ENCODE measurements at regions not wholly inside any gene's neighbourhood (a gene's known extent, or its start where the extent isn't known, plus 50 kb on each side); places are given as distances from the start of the nearest gene placed in this dataset.

DNA sequence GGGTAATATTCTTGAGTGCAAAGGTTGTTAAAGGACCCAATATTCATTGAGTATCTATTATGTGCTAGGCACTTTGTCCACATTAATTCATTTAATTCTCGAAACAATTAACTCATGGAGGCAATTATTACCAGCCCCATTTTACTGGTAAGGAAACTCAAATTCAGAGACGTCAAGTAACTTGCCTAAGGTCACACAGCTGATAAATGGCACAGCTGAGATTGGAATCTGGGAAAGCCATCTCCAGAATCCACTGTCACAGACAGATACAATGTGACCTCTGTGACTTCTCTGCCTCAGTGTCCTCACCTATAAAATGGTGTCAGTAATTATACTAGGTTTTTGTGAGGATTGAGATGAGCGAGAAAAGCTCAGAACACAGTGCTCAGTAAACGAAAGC, 320.8 kb upstream of the ZFHX3 start:
- no peak for TF ChIP-seq POLR2AphosphoS5 (IDR thresholded peaks at IDR 0.05; ENCODE audit: low read depth, low read length)
- TF ChIP-seq, protein P1, sequence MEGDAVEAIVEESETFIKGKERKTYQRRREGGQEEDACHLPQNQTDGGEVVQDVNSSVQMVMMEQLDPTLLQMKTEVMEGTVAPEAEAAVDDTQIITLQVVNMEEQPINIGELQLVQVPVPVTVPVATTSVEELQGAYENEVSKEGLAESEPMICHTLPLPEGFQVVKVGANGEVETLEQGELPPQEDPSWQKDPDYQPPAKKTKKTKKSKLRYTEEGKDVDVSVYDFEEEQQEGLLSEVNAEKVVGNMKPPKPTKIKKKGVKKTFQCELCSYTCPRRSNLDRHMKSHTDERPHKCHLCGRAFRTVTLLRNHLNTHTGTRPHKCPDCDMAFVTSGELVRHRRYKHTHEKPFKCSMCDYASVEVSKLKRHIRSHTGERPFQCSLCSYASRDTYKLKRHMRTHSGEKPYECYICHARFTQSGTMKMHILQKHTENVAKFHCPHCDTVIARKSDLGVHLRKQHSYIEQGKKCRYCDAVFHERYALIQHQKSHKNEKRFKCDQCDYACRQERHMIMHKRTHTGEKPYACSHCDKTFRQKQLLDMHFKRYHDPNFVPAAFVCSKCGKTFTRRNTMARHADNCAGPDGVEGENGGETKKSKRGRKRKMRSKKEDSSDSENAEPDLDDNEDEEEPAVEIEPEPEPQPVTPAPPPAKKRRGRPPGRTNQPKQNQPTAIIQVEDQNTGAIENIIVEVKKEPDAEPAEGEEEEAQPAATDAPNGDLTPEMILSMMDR (IDR thresholded peaks at IDR 0.05) = no peak
- TF ChIP-seq SIN3A (IDR thresholded peaks at IDR 0.05; ENCODE audit: borderline replicate concordance, insufficient read depth, low read depth, low read length) = no peak
- TF ChIP-seq TCF7L2 (IDR thresholded peaks at IDR 0.05; ENCODE audit: low read depth, low read length) = no peak
- TF ChIP-seq REST (IDR thresholded peaks at IDR 0.05; ENCODE audit: insufficient read depth in 1 of 2, low read depth in 2 of 2, low read length in 1 of 2) = no peak

Data from Panc1 (cell line).